GM21529 (cell line): ENCODE measurements at regions not wholly inside any gene's neighbourhood (a gene's known extent, or its start where the extent isn't known, plus 50 kb on each side); places are given as distances from the start of the nearest gene placed in this dataset.
"Not testable (repeated sequence)": the region's sequence is repeated elsewhere in the genome, so short reads cannot be mapped to it uniquely, and the experiment has no call there.

Experiments
- ATAC-seq: cut with Tn5 transposase; IDR thresholded peaks from one replicate; pipeline ENCODE4 v1.9.1; 2021; ENCODE audit not compliant: unreplicated experiment

- ATAC-seq, result no peak
Measured at GRCh38 chr5:148880197-148880596, 53.8 kb downstream of the ADRB2 start.

GRCh38 chr5:148880696-148881095, 54.3 kb downstream of the ADRB2 start:
- no peak for ATAC-seq

- ATAC-seq, result no peak
Measured at GRCh38 chr5:148882332-148882731, 55.9 kb downstream of the ADRB2 start.

- ATAC-seq, result no peak
Measured at GRCh38 chr5:148884339-148885020, 58.1 kb downstream of the ADRB2 start.

- no peak for ATAC-seq
Measured at GRCh38 chr5:148887123-148887881, 60.9 kb downstream of the ADRB2 start.

- not testable (repeated sequence) for ATAC-seq
Measured at GRCh38 chr5:148889936-148890335, 63.5 kb downstream of the ADRB2 start.

GRCh38 chr5:148895441-148895840, 69.0 kb downstream of the ADRB2 start:
- ATAC-seq, result not testable (repeated sequence)

- ATAC-seq, result no peak
Measured at GRCh38 chr5:148897842-148898241, 71.4 kb downstream of the ADRB2 start.

GRCh38 chr5:148898413-148899075, 72.1 kb downstream of the ADRB2 start:
- no peak for ATAC-seq

- no peak for ATAC-seq
Measured at GRCh38 chr5:148899993-148900392, 73.6 kb downstream of the ADRB2 start.

GRCh38 chr5:148902478-148902877, 76.1 kb downstream of the ADRB2 start:
- no peak for ATAC-seq

GRCh38 chr5:148903587-148903986, 77.2 kb downstream of the ADRB2 start:
- no peak for ATAC-seq

GRCh38 chr5:148904440-148904839, 78.0 kb downstream of the ADRB2 start:
- ATAC-seq, result no peak

- no peak for ATAC-seq
Measured at GRCh38 chr5:148905541-148905940, 79.1 kb downstream of the ADRB2 start.

GRCh38 chr5:148906968-148907367, 80.6 kb downstream of the ADRB2 start:
- ATAC-seq, result no peak

GRCh38 chr5:148909040-148909439, 82.6 kb downstream of the ADRB2 start:
- ATAC-seq, result no peak

- no peak for ATAC-seq
Measured at GRCh38 chr5:148909766-148910165, 83.4 kb downstream of the ADRB2 start.

GRCh38 chr5:148910216-148910615, 83.8 kb downstream of the ADRB2 start:
- no peak for ATAC-seq

GRCh38 chr5:148910686-148911361, 84.4 kb downstream of the ADRB2 start:
- no peak for ATAC-seq

- no peak for ATAC-seq
Measured at GRCh38 chr5:148911386-148911785, 85.0 kb downstream of the ADRB2 start.

GRCh38 chr5:148912146-148912545, 85.7 kb downstream of the ADRB2 start:
- ATAC-seq, result no peak
